ENCODE measurements at regions not wholly inside any gene's neighbourhood (a gene's known extent, or its start where the extent isn't known, plus 50 kb on each side); places are given as distances from the start of the nearest gene placed in this dataset.

GRCh38 chr2:4900861-4901770 is 791.1 kb upstream of the SOX11 start:
- Histone ChIP-seq H3K4me2 (no peak overlapping the region), H3K4me3 (no peak overlapping the region), H3K27ac (no peak overlapping the region), H3K4me1 (no peaks in the 10 kb centered on the region), H3K9me3 (peaks cover 3% of the 10 kb centered on the region; the same call in 1 of the 3 replicates)
- POLR2A ChIA-PET = no interaction called here
- FAIRE-seq (no peak), DNase-seq (ENCODE audit: low read depth in 1 of 2, low spot score in 1 of 2) (no peak), ATAC-seq (no peak)
- WGBS (ENCODE audit: missing lambda C conversion rate) = 25% methylated on average over 11 of the region's 11 CpGs
- CTCF ChIA-PET = interaction anchor here (1.6 kb wide), 1 partner anchor 8 kb away, joined by 3 read pairs; no protein-coding TSS in a partner anchor
- TF ChIP-seq BCL3 (IDR thresholded peaks at IDR 0.05) (no peak), REST (IDR thresholded peaks at IDR 0.05) (no peak), MAZ (IDR thresholded peaks at IDR 0.05; ENCODE audit: borderline replicate concordance, low read depth, low read length) (no peak), RNF2 (IDR thresholded peaks at IDR 0.05; ENCODE audit: borderline replicate concordance, low read depth) (no peak), CBX8 (IDR thresholded peaks at IDR 0.05) (no peak), NR3C1 (IDR thresholded peaks at IDR 0.05) (no peak), HOXB13 (CRISPR knock-in tag; IDR thresholded peaks at IDR 0.05; ENCODE audit: low read depth) (no peak), ZFP36 (IDR thresholded peaks at IDR 0.05; ENCODE audit: borderline replicate concordance, partially characterized antibody) (no peak), JUN (IDR thresholded peaks at IDR 0.05) (no peak), MYC (IDR thresholded peaks at IDR 0.05; ENCODE audit: borderline replicate concordance, low read length) (no peak), FOXS1 (CRISPR knock-in tag; IDR thresholded peaks at IDR 0.05) (no peak), EP300 (IDR thresholded peaks at IDR 0.05) (no peak), CTCF (IDR thresholded peaks at IDR 0.05) (no peak), ELK1 (IDR thresholded peaks at IDR 0.05; ENCODE audit: low read depth, low read length) (no peak), CBX2 (IDR thresholded peaks at IDR 0.05; ENCODE audit: borderline replicate concordance, low read depth) (no peak), NFE2L2 (conservative IDR thresholded peaks at IDR 0.05; ENCODE audit: low read length) (no peak)
